Ammon's horn (tissue), 1 donor: ENCODE measurements at regions not wholly inside any gene's neighbourhood (a gene's known extent, or its start where the extent isn't known, plus 50 kb on each side); places are given as distances from the start of the nearest gene placed in this dataset.
A peak's percentile ranks its signal among the peaks of the same experiment; 100 is the strongest.

Experiments
- DNase-seq: peaks from one replicate; pipeline ENCODE4 v3.0.0-alpha.2; 2016; ENCODE audit warnings: low spot score

GRCh38 chr17:77432034-77432661, 291.4 kb downstream of the SEC14L1 start:
- DNase-seq, result no peak

- DNase-seq, result no peak
Measured at GRCh38 chr17:77432742-77433141, 292.0 kb downstream of the SEC14L1 start.

GRCh38 chr17:77433385-77434135, 292.8 kb downstream of the SEC14L1 start:
- no peak for DNase-seq

GRCh38 chr17:77434136-77435114, 293.7 kb downstream of the SEC14L1 start:
- DNase-seq, result no peak

- DNase-seq, result no peak
Measured at GRCh38 chr17:77435272-77436057, 294.7 kb downstream of the SEC14L1 start.

GRCh38 chr17:77436058-77436442, 295.3 kb downstream of the SEC14L1 start:
- peak; percentile 59 for DNase-seq

- no peak for DNase-seq
Measured at GRCh38 chr17:77436481-77436880, 295.7 kb downstream of the SEC14L1 start.

- peak; percentile 50 for DNase-seq
Measured at GRCh38 chr17:77437017-77437416, 296.2 kb downstream of the SEC14L1 start.

GRCh38 chr17:77437747-77438146, 297.0 kb downstream of the SEC14L1 start:
- no peak for DNase-seq

GRCh38 chr17:77438241-77439188, 297.7 kb downstream of the SEC14L1 start:
- no peak for DNase-seq

- DNase-seq, result no peak
Measured at GRCh38 chr17:77439189-77440018, 298.6 kb downstream of the SEC14L1 start.

GRCh38 chr17:77440560-77440981, 299.8 kb downstream of the SEC14L1 start:
- no peak for DNase-seq

GRCh38 chr17:77441130-77441920, 300.6 kb downstream of the SEC14L1 start:
- peak; percentile 52 for DNase-seq

GRCh38 chr17:77441940-77442339, 301.2 kb downstream of the SEC14L1 start:
- no peak for DNase-seq

GRCh38 chr17:77442976-77443747, 302.4 kb downstream of the SEC14L1 start:
- DNase-seq, result no peak

GRCh38 chr17:77443748-77444260, 303.0 kb downstream of the SEC14L1 start:
- no peak for DNase-seq

- no peak for DNase-seq
Measured at GRCh38 chr17:77444628-77444983, 303.8 kb downstream of the SEC14L1 start.
